ENCODE measurements at regions not wholly inside any gene's neighbourhood (a gene's known extent, or its start where the extent isn't known, plus 50 kb on each side); places are given as distances from the start of the nearest gene placed in this dataset.

DNA sequence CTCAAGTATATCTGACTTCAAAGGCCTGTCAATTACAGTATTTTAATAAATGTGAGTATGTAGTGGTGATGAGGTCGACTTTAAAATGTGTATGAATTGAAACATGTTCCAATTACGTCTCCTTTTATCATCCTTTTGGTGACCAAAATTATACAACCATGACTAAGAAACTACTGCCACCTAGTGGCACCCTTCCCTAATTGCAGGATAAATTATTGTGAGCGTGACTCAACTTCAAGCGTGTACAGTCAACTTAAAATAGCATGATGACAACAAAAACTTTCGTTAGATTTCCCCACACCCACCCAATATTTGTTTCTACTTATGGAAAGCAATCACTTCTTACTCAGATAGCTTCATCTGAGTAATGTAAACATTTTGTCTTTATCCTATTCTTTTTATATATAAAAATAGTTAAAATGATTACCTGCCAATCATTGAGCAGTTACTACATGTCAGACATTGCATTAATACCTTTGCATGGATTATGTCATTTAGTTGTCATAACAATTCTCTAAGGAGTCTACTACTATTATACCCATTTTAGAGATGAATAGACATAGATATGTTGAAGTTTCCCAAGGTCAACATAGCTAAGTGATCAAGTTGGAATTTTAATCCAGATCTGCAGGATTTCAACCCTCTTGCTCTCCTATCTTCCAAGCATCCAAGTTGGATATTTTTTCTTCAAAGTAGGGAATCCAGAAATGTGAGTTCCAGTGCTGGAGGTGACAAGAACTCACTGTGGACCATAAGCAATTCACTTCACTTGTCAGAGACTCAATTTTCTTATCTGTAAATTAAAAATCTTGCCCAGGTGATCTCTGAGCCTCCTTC is 106.0 kb downstream of the MEX3B start:
- Histone ChIP-seq H3K36me3 (no peaks in the 10 kb centered on the region), H3K4me3 (no peak overlapping the region), H3K9me3 (ENCODE audit: low read depth) (no peaks in the 10 kb centered on the region), H3K27me3 (no peaks in the 10 kb centered on the region), H3K27ac (no peak overlapping the region), H3K4me1 (ENCODE audit: low read depth) (no peaks in the 10 kb centered on the region)
- DNase-seq (ENCODE audit: low read depth in 1 of 2, low spot score in 1 of 2): peak in 1 of 2 donors; percentile 56
- TF ChIP-seq, protein P1, sequence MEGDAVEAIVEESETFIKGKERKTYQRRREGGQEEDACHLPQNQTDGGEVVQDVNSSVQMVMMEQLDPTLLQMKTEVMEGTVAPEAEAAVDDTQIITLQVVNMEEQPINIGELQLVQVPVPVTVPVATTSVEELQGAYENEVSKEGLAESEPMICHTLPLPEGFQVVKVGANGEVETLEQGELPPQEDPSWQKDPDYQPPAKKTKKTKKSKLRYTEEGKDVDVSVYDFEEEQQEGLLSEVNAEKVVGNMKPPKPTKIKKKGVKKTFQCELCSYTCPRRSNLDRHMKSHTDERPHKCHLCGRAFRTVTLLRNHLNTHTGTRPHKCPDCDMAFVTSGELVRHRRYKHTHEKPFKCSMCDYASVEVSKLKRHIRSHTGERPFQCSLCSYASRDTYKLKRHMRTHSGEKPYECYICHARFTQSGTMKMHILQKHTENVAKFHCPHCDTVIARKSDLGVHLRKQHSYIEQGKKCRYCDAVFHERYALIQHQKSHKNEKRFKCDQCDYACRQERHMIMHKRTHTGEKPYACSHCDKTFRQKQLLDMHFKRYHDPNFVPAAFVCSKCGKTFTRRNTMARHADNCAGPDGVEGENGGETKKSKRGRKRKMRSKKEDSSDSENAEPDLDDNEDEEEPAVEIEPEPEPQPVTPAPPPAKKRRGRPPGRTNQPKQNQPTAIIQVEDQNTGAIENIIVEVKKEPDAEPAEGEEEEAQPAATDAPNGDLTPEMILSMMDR (IDR thresholded peaks at IDR 0.05; ENCODE audit: low read depth, low read length): peak; percentile 61

- no peaks in the 10 kb centered on the region for H3K36me3 ChIP-seq
- H3K4me1 ChIP-seq (ENCODE audit: low read depth): no peaks in the 10 kb centered on the region
- H3K27ac ChIP-seq: no peak overlapping the region
- DNase-seq (ENCODE audit: low read depth in 1 of 2, low spot score in 1 of 2): no peak
- H3K4me3 ChIP-seq: no peak overlapping the region
- TF ChIP-seq, protein P1 (IDR thresholded peaks at IDR 0.05; ENCODE audit: low read depth, low read length): no peak
- no peaks in the 10 kb centered on the region for H3K27me3 ChIP-seq
- H3K9me3 ChIP-seq (ENCODE audit: low read depth): no peaks in the 10 kb centered on the region
Observed at GRCh38 chr15:81937189-81937588, 108.6 kb downstream of the MEX3B start.

- no peak for DNase-seq (ENCODE audit: low read depth in 1 of 2, low spot score in 1 of 2)
- Histone ChIP-seq H3K27ac (no peak overlapping the region), H3K36me3 (no peaks in the 10 kb centered on the region), H3K27me3 (no peaks in the 10 kb centered on the region), H3K4me1 (ENCODE audit: low read depth) (no peaks in the 10 kb centered on the region), H3K4me3 (no peak overlapping the region), H3K9me3 (ENCODE audit: low read depth) (no peaks in the 10 kb centered on the region)
- TF ChIP-seq, protein P1 (IDR thresholded peaks at IDR 0.05; ENCODE audit: low read depth, low read length): no peak
Observed at GRCh38 chr15:81930582-81931369, 115.0 kb downstream of the MEX3B start.

GRCh38 chr15:81929557-81929956 is 116.3 kb downstream of the MEX3B start:
- Histone ChIP-seq H3K9me3 (ENCODE audit: low read depth) (no peaks in the 10 kb centered on the region), H3K36me3 (no peaks in the 10 kb centered on the region), H3K4me1 (ENCODE audit: low read depth) (no peaks in the 10 kb centered on the region), H3K27me3 (no peaks in the 10 kb centered on the region), H3K27ac (no peak overlapping the region), H3K4me3 (no peak overlapping the region)
- no peak for DNase-seq (ENCODE audit: low read depth in 1 of 2, low spot score in 1 of 2)
- TF ChIP-seq, protein P1 (IDR thresholded peaks at IDR 0.05; ENCODE audit: low read depth, low read length): no peak

DNA sequence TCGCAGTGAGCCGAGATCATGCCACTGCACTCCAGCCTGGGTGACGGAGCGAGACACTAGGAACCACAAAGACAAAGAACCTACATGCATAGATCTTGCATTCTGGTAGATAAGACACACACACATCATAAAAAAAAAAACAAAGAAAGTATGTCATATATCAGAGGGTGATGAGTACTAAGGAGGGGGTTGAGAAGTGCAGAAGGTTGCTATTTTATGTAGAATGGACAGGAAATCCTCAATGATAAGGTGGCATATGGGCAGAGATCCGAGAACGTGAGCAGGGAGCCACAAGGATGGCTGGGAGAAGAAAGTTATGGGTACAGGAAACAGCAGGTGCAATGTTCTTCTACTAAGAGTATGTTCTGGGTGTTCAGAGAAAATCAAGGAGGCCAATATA is 118.8 kb downstream of the MEX3B start:
- DNase-seq (ENCODE audit: low read depth in 1 of 2, low spot score in 1 of 2): no peak
- H3K9me3 ChIP-seq (ENCODE audit: low read depth): no peaks in the 10 kb centered on the region
- TF ChIP-seq, protein P1 (IDR thresholded peaks at IDR 0.05; ENCODE audit: low read depth, low read length): no peak
- no peak overlapping the region for H3K4me3 ChIP-seq
- no peak overlapping the region for H3K27ac ChIP-seq
- no peaks in the 10 kb centered on the region for H3K36me3 ChIP-seq
- H3K4me1 ChIP-seq (ENCODE audit: low read depth): no peaks in the 10 kb centered on the region
- no peaks in the 10 kb centered on the region for H3K27me3 ChIP-seq

Data from cardiac muscle cell (in vitro differentiated cells and primary cell).